ENCODE measurements at regions not wholly inside any gene's neighbourhood (a gene's known extent, or its start where the extent isn't known, plus 50 kb on each side); places are given as distances from the start of the nearest gene placed in this dataset. TPM values are rescaled to one million over a fixed set of nuclear protein-coding genes. Genes with fewer than 3 reads are reported as not detected.

DNA sequence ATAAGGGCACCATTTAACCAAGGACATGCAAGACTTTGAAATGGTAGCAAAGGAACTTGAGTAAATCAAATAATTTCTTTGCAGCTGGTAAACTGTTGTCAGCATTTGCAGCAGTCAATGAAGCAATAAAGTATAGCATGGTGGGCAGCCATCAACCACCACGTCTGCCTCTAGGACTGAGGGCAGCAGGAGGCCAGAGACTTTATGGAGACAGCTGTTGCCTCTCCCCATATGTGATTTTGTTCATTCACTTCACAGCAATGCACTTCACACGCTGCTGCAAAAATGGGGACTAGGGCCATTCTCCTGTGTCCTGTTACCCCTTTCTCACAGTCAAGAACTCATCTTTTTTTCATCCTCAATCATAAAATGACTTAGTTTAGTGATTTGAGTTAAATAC is 51.3 kb upstream of the PCDH9 start (continued):
- no peak for TF ChIP-seq NRF1 (IDR thresholded peaks at IDR 0.05; ENCODE audit: low read depth, low read length)
- TF ChIP-seq CEBPB (IDR thresholded peaks at IDR 0.05; ENCODE audit: low read depth, low read length), result no peak
- no peak for TF ChIP-seq SP4 (IDR thresholded peaks at IDR 0.05; ENCODE audit: low read length)
- TF ChIP-seq CREB1 (IDR thresholded peaks at IDR 0.05), result no peak
- no peak for TF ChIP-seq RAD21 (IDR thresholded peaks at IDR 0.05 in 1 of 2, conservative IDR thresholded peaks at IDR 0.05 in 1 of 2; ENCODE audit: low read depth in 2 of 2, low read length in 2 of 2)
- TF ChIP-seq, protein P1, sequence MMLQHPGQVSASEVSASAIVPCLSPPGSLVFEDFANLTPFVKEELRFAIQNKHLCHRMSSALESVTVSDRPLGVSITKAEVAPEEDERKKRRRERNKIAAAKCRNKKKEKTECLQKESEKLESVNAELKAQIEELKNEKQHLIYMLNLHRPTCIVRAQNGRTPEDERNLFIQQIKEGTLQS (IDR thresholded peaks at IDR 0.05; ENCODE audit: insufficient read depth, low read depth, low read length), result no peak
- TF ChIP-seq, protein P2, sequence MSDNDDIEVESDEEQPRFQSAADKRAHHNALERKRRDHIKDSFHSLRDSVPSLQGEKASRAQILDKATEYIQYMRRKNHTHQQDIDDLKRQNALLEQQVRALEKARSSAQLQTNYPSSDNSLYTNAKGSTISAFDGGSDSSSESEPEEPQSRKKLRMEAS (IDR thresholded peaks at IDR 0.05), result no peak
- TF ChIP-seq SUZ12 (IDR thresholded peaks at IDR 0.05; ENCODE audit: low read length), result no peak

Small RNAs in the stretch of these regions (small RNA-seq; reads per million reads assigned to genes)
- gene RN7SL761P (ENCODE audit: insufficient read depth), result not detected
- gene RPL37P21 (ENCODE audit: insufficient read depth), result not detected
- not detected for gene RPS3AP52 (ENCODE audit: insufficient read depth)
- not detected for gene SNRPFP3 (ENCODE audit: insufficient read depth)

Measured in H1 (cell line).